Astrocyte (in vitro differentiated cells and primary cell): ENCODE measurements at regions not wholly inside any gene's neighbourhood (a gene's known extent, or its start where the extent isn't known, plus 50 kb on each side); places are given as distances from the start of the nearest gene placed in this dataset.

Source experiments
- CTCF ChIP-seq: IDR thresholded peaks from 2 replicates; pipeline ENCODE4 v1.5.1; 2011; ENCODE audit warnings: low read depth, mild to moderate bottlenecking, inconsistent platforms, low read length, moderate library complexity; ENCODE audit not compliant: insufficient read depth
- EZH2 ChIP-seq: IDR thresholded peaks from 2 replicates; pipeline ENCODE4 v1.6.1; 2012; ENCODE audit warnings: mild to moderate bottlenecking, low read length, inconsistent platforms; ENCODE audit not compliant: insufficient read depth

GRCh38 chr2:58448845-58449244 lies 207.7 kb upstream of the FANCL start:
- TF ChIP-seq EZH2: no peak
- TF ChIP-seq CTCF: no peak
